HG03432 (cell line): ENCODE measurements at regions not wholly inside any gene's neighbourhood (a gene's known extent, or its start where the extent isn't known, plus 50 kb on each side); places are given as distances from the start of the nearest gene placed in this dataset.

Experiments used
- ATAC-seq: cut with Tn5 transposase; IDR thresholded peaks from one replicate; pipeline ENCODE4 v1.9.1; 2021; ENCODE audit warnings: mild to moderate bottlenecking, moderate library complexity; ENCODE audit not compliant: unreplicated experiment

GRCh38 chr7:145313551-145313950, 477.7 kb upstream of the TPK1 start:
- no peak for ATAC-seq

DNA sequence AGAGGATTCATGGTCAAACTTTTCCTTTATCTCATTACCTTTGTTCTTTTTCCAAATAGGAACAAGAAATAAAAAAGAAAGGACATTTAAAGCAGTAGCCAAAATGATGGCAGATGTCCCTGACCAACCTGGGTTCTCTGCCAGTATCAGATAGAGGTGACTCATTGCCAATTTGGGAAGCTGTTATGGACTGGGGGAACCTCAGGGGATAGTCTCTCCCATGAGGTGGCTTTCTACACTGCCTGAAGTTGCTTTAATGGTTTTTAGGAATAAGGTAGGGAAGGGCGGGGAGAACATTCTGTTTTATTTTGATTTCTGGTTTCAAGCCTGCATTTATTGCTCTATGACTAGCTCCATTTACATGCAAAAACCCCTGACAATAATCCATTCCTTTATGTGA, 457.9 kb upstream of the TPK1 start:
- no peak for ATAC-seq

GRCh38 chr7:145293228-145293701, 457.4 kb upstream of the TPK1 start:
- ATAC-seq = no peak

DNA sequence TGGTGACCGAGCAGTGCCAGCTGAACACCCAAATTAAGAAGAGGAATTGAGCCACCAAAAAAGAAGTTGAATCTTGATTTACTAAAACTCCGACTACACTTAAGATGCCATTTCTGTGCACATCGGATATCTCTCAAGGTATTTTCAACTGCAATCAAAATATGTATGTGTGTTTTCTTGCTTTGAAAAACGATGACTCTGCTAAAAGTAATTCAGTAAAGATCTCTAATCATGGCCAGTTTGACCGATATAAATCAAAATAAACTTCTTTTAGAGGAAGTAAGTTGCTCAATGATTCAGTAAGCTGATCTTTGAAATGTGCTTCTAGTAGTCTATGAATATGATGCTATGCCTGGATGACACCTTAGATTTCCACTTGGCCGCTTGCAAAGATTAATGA, 453.5 kb upstream of the TPK1 start:
- no peak for ATAC-seq

DNA sequence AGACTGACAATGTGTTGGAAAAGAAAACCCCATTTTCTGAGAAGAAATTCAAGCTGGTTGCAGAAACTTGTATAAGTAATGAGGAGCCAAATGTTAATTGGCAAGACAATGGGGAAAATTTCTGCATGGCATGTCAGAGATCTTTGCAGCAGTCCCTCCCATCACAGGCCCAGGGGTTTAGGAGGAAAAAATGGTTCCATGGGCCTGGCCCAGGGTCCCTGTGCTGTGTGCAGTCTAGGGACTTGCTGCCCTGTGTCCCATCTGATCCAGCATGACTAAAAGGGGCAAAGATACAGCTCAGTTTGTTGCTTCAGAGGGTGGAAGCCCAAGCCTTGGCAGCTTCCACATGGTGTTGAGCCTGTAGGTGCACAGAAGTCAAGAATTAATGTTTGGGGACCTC, 440.3 kb upstream of the TPK1 start:
- ATAC-seq = no peak

GRCh38 chr7:145269418-145270161, 433.7 kb upstream of the TPK1 start:
- ATAC-seq = no peak

- ATAC-seq = no peak
These were observed 429.3 kb upstream of the TPK1 start for GRCh38 chr7:145265180-145265579.

GRCh38 chr7:145263886-145264285, 428.0 kb upstream of the TPK1 start:
- peak; percentile 86 for ATAC-seq

DNA sequence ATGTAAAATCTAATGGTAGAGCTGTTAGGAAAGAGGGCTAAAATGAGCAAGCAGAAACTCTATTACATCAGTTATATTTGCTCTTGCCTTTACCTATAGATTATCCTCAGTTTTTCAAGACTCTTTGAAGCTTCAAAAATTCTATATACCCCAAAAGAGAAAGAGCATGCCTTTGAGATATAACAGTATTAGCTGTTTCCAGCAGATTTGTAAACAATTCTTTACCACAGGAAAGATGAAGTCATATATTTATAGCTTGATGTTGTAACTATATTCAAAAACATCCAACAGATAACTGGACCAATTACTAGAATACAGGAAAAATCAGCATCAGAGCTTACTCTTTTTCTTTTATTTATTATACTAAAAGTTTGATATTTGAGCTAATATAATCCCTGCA, 416.2 kb upstream of the TPK1 start:
- ATAC-seq = no peak

DNA sequence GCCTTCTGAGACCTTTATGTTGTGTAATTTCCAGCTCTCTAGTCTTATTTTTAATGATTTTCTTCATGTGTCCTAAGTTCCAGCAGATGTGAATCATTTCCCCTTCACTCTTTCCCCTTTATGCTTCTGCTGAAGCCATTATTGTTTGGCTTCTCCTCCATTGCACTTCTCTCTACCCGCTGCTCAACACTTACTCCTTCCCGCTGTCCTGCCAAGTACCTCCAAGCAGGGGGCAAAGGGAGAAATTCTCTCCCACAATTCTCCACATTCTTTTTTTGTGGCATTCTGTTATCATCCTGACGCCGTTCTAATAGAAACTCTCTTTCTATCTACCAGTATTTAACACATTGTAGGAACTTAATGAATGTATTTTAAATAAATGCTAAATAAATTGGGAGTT, 388.9 kb upstream of the TPK1 start:
- ATAC-seq = no peak

DNA sequence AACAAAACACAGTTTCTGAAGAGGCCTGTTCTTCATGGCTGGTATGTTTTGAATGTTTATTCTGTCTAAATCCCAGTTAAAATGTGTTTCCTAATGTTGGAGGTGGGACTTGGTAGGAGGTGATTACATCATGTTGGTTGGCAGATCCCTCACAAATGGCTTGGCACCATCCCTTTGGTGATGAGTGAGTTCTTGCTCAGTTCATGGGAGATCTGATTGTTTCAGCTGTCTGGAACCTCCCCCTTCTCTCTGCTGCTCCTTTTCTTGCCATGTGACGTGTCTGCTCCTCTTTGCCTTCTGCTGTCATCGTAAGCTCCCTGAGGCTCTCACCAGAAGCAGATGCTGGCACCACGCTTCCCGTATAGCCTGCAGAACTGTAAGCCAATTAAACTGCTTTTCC, 383.6 kb upstream of the TPK1 start:
- no peak for ATAC-seq

- no peak for ATAC-seq
These were observed 381.0 kb upstream of the TPK1 start for GRCh38 chr7:145216866-145217265.

DNA sequence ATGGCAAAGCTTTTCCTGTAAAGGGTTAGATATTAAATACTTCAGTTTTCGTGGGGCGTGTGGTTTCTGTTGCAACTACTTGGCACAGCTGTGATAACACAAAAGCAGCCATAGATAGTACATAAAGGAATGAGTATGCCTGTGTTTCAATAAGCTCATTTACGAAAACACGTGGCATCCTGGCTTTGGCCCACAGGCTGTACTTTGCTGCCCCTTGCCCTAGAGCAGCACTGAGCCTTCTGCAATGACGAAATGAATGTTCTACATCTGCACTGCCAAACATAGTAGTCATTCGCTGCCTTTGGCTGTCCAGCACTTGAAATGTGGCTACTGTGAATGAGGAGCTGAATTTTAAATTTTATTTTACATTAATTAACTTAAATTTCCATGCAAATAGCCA, 376.2 kb upstream of the TPK1 start:
- ATAC-seq = no peak

DNA sequence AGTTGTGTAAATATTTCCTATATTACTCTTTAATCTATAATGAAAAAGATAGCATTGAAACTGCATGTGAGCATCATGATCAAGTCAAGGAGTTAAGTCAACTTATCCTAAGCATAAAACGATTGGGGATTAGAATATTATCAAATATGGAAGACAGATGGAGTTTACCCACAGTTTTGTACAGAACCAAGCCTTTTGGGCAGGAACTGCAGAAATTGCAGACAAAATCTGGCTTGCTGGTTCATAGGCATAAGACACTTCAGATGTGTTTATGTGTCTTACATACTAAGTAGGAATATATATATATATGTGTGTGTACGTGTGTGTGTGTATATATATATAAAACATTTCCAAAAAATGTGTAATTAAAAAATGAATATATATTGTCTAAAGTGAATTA, 375.4 kb upstream of the TPK1 start:
- no peak for ATAC-seq

GRCh38 chr7:145193951-145194350, 358.1 kb upstream of the TPK1 start:
- ATAC-seq = no peak

DNA sequence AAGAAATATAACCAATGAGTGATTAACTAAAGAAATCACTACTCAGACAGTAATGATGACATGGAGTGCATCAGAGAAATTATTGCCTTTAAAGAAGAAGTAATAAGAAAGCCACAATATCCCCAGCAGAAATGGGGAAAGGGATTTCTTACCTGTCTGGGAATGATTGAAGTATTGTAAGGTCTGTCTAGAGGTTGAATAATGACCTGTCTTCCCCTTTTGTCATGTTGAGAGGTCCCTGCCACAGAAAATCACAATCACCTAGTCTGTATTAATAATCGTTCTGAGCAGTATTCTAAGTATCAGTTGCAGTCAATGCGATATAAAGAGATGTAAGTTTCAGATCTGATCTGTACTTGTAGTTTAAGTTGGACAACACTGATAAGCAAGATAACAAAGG, 349.1 kb upstream of the TPK1 start:
- ATAC-seq = no peak

DNA sequence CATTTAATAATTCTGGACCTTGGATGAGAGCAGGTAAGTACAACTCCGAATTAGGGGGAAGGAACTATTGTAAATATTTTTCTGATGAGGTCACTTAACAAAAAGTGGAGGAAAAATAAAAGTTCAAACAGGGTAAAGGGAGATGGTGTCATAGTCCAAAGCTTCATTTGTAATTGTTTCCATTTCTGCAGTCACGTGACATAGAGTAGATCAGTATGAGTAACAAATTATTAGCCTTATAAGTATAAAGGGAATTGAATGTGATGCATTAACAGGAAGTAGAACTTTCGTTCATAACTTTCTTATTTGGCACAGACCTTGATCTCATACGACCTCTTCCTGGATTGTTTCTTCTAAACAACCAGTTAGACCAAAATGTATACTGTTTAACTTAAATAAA, 347.2 kb upstream of the TPK1 start:
- no peak for ATAC-seq

DNA sequence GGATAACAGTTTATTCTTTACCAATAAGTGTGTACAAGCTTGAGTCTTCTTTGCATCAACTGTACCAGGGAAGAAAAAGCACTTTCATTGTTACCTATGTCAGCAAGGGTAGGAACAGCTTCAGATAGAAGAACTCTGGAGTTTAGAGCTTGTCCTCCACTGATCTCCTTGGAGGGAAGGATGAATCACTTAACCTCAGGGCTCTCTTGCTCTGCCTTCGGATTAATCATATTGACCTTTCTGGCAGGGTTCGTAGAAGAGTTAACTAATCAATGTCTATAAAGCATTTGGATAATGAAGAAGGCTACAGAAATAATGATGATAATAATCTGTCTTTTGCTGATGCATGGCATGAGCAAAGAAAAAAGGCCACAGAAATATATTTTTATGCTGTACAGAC, 339.5 kb upstream of the TPK1 start:
- no peak for ATAC-seq

DNA sequence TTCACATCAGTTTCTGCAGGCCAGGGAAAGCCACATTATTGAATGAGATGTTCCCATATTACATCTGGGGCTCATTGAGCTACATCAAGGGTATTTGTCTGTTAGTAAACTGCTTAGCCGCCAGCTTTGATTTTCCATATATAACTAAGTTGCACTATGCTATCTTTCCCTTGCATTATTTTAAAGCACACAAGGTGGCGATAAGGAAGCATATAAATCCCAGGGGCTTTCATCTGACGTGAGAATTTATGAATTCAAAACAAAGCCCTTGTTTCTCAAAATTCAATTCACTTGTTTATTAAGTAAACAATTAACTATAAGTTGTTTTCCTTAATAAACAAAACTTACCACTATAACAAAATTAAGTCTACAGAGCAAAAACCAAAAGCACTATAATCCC, 334.1 kb upstream of the TPK1 start:
- no peak for ATAC-seq

DNA sequence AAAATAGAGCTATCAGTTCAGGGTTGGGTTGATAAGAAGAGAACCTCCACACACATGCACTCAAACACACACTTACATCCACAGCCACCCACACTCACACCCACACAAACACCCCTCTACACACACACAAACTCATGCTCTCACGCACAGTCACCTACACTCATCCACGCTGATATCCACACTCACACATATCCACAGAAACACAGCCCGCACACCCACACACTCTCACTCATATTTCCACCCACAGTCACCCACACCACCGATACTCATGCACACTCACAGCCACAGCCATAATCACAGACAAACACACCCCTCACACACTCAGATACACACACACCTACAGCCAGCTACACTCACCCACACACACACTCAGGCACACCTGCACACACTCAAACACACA, 333.0 kb upstream of the TPK1 start:
- ATAC-seq = no peak

DNA sequence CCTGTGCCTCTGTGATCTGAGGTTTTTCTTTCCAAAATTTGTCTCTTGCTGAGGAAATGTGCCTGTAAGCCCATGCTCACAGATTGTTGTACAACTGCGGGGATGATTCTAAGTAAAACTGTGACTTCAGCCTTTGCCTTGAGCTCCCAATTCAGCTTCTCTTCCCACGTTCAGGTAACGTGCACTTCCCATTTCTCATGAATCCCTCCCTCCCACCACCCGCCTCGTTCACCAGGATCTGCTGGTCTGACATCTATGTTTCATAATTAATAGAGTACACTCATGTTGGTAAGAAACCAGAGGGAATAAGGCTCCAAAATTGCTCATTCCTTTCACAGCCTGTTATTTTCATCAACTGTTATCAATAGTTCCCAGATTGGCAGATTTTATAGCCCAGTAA, 332.6 kb upstream of the TPK1 start:
- ATAC-seq = no peak

- no peak for ATAC-seq
These were observed 321.0 kb upstream of the TPK1 start for GRCh38 chr7:145156834-145157233.

DNA sequence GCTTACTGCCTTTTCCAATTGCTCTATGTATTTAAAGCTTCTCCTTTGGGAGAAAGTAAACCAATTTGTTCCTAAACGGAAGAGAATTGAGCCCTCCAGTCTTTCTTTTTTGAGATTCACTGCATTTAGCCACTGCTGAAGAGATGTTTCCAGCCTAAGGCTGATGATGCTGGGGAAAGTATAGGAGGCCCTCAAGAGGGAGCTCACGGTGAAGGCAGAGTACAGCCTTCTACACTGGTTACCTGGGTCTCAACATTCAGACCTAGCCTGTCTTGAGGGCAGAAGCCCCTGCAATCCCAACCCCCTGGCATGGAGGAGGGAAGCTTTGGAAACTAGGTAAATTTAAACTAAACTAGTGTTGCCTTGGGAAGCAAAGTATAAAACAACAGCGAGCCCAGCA, 316.7 kb upstream of the TPK1 start:
- no peak for ATAC-seq
